AG10803 (cell line): ENCODE measurements at regions not wholly inside any gene's neighbourhood (a gene's known extent, or its start where the extent isn't known, plus 50 kb on each side); places are given as distances from the start of the nearest gene placed in this dataset.
A peak's percentile ranks its signal among the peaks of the same experiment; 100 is the strongest.
"Not testable (repeated sequence)": the region's sequence is repeated elsewhere in the genome, so short reads cannot be mapped to it uniquely, and the experiment has no call there.

Source experiments
- DNase-seq: peaks from one replicate; pipeline ENCODE4 v3.0.0; 2010; ENCODE audit warnings: low read depth
- H3K4me3 ChIP-seq: 2 replicates; pipeline ENCODE4 v1.5.1; 2011; ENCODE audit warnings: mild to moderate bottlenecking, low read length, control low read depth
- CTCF ChIP-seq: conservative IDR thresholded peaks from 2 replicates; pipeline ENCODE4 v1.5.1; 2011; ENCODE audit warnings: mild to moderate bottlenecking, low read length, control low read depth, inconsistent platforms

- no peak overlapping the region for H3K4me3 ChIP-seq
- DNase-seq: peak; percentile 4
- TF ChIP-seq CTCF: no peak
Measured at GRCh38 chr4:75142382-75142781, 209.5 kb downstream of the PARM1 start.

- H3K4me3 ChIP-seq: no peak overlapping the region
- DNase-seq: no peak
- no peak for TF ChIP-seq CTCF
Measured at GRCh38 chr4:75141162-75141561, 208.2 kb downstream of the PARM1 start.

- H3K4me3 ChIP-seq: no peak overlapping the region
- TF ChIP-seq CTCF: no peak
- no peak for DNase-seq
Measured at GRCh38 chr4:75137302-75137701, 204.4 kb downstream of the PARM1 start.

GRCh38 chr4:75135068-75135825, 202.3 kb downstream of the PARM1 start:
- DNase-seq: no peak
- H3K4me3 ChIP-seq: no peak overlapping the region
- no peak for TF ChIP-seq CTCF

GRCh38 chr4:75126870-75127269, 194.0 kb downstream of the PARM1 start:
- DNase-seq, H3K4me3 ChIP-seq: not testable (repeated sequence)

GRCh38 chr4:75126058-75126457, 193.1 kb downstream of the PARM1 start:
- no peak overlapping the region for H3K4me3 ChIP-seq
- TF ChIP-seq CTCF: no peak

GRCh38 chr4:75122424-75123014, 189.6 kb downstream of the PARM1 start:
- no peak overlapping the region for H3K4me3 ChIP-seq
- no peak for TF ChIP-seq CTCF
- DNase-seq: no peak

More at GRCh38 chr4:75126058-75126457, 193.1 kb downstream of the PARM1 start:
- DNase-seq: no peak
